ENCODE measurements at regions not wholly inside any gene's neighbourhood (a gene's known extent, or its start where the extent isn't known, plus 50 kb on each side); places are given as distances from the start of the nearest gene placed in this dataset.

DNA sequence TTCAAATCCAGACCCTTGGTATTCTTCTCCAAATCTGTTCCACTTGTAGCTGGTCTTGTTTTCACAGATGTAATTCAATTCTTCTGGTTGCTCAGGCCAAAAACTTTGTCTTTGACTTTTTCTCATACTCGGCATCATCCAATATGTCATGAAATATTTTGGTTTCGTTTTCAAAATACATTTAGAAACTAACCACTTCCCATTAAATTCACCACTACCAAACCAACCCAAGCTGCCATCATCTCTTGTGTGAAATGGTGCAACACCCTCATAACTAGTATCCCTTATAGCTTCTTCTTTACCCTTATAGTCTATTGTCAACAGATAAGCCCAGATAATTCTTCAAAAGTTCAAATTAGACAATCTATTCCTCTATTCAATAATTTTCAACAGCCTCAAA, 192.1 kb downstream of the PRR32 start:
- intact Hi-C loops (cut with micrococcal nuclease; ENCODE audit: unreplicated experiment): no loop called here
- CTCF ChIA-PET: no interaction called here
- DNase-seq (ENCODE audit: low read depth, low spot score): no peak
- no peaks in the 10 kb centered on the region for H3K27me3 ChIP-seq (ENCODE audit: control insufficient read depth, insufficient read depth, low read length)
- H3K4me3 ChIP-seq (ENCODE audit: low read depth in 2 of 2, low read length in 2 of 2): no peak overlapping the region
- POLR2A ChIA-PET: no interaction called here
- no peaks in the 10 kb centered on the region for H3K9me3 ChIP-seq (ENCODE audit: control insufficient read depth, insufficient read depth, low read depth, low read length)
- no peak for ATAC-seq
- no peaks in the 10 kb centered on the region for H3K36me3 ChIP-seq (ENCODE audit: control insufficient read depth, insufficient read depth, low read length)
- H3K4me1 ChIP-seq (ENCODE audit: control insufficient read depth, insufficient read depth, low read length): no peaks in the 10 kb centered on the region
- in situ Hi-C loops (cut with HindIII; ENCODE audit: low pct_unique_long_range_greater_than_20kb, low sequenced_read_pairs): no loop called here
- no TSS peak for BruUV-seq (replicated peaks)
- no peak for TF ChIP-seq TCF7L2 (IDR thresholded peaks at IDR 0.05; ENCODE audit: low read depth, low read length)
- TF ChIP-seq SIN3A (IDR thresholded peaks at IDR 0.05; ENCODE audit: borderline replicate concordance, insufficient read depth, low read depth, low read length): no peak
- no peak for TF ChIP-seq POLR2AphosphoS5 (IDR thresholded peaks at IDR 0.05; ENCODE audit: low read depth, low read length)
- TF ChIP-seq REST (IDR thresholded peaks at IDR 0.05; ENCODE audit: insufficient read depth in 1 of 2, low read depth in 2 of 2, low read length in 1 of 2): no peak
- TF ChIP-seq, protein P1, sequence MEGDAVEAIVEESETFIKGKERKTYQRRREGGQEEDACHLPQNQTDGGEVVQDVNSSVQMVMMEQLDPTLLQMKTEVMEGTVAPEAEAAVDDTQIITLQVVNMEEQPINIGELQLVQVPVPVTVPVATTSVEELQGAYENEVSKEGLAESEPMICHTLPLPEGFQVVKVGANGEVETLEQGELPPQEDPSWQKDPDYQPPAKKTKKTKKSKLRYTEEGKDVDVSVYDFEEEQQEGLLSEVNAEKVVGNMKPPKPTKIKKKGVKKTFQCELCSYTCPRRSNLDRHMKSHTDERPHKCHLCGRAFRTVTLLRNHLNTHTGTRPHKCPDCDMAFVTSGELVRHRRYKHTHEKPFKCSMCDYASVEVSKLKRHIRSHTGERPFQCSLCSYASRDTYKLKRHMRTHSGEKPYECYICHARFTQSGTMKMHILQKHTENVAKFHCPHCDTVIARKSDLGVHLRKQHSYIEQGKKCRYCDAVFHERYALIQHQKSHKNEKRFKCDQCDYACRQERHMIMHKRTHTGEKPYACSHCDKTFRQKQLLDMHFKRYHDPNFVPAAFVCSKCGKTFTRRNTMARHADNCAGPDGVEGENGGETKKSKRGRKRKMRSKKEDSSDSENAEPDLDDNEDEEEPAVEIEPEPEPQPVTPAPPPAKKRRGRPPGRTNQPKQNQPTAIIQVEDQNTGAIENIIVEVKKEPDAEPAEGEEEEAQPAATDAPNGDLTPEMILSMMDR (IDR thresholded peaks at IDR 0.05): no peak
- no peak overlapping the region for H3K27ac ChIP-seq (ENCODE audit: low read length)

- BruUV-seq (replicated peaks): no TSS peak
- Histone ChIP-seq H3K9me3 (ENCODE audit: control insufficient read depth, insufficient read depth, low read depth, low read length) (no peaks in the 10 kb centered on the region), H3K36me3 (ENCODE audit: control insufficient read depth, insufficient read depth, low read length) (no peaks in the 10 kb centered on the region), H3K4me3 (ENCODE audit: low read depth in 2 of 2, low read length in 2 of 2) (no peak overlapping the region), H3K27ac (ENCODE audit: low read length) (no peak overlapping the region), H3K27me3 (ENCODE audit: control insufficient read depth, insufficient read depth, low read length) (no peaks in the 10 kb centered on the region), H3K4me1 (ENCODE audit: control insufficient read depth, insufficient read depth, low read length) (no peaks in the 10 kb centered on the region)
- CTCF ChIA-PET: no interaction called here
- in situ Hi-C loops (cut with HindIII; ENCODE audit: low pct_unique_long_range_greater_than_20kb, low sequenced_read_pairs): no loop called here
- DNase-seq (ENCODE audit: low read depth, low spot score) (no peak), ATAC-seq (no peak)
- TF ChIP-seq REST (IDR thresholded peaks at IDR 0.05; ENCODE audit: insufficient read depth in 1 of 2, low read depth in 2 of 2, low read length in 1 of 2) (no peak), POLR2AphosphoS5 (IDR thresholded peaks at IDR 0.05; ENCODE audit: low read depth, low read length) (no peak), TCF7L2 (IDR thresholded peaks at IDR 0.05; ENCODE audit: low read depth, low read length) (no peak), SIN3A (IDR thresholded peaks at IDR 0.05; ENCODE audit: borderline replicate concordance, insufficient read depth, low read depth, low read length) (no peak)
- TF ChIP-seq, protein P1 (IDR thresholded peaks at IDR 0.05): no peak
- POLR2A ChIA-PET: no interaction called here
- intact Hi-C loops (cut with micrococcal nuclease; ENCODE audit: unreplicated experiment): no loop called here
Measured at GRCh38 chrX:127025013-127025412, 205.5 kb downstream of the PRR32 start.
